ENCODE measurements at regions not wholly inside any gene's neighbourhood (a gene's known extent, or its start where the extent isn't known, plus 50 kb on each side); places are given as distances from the start of the nearest gene placed in this dataset.

DNA sequence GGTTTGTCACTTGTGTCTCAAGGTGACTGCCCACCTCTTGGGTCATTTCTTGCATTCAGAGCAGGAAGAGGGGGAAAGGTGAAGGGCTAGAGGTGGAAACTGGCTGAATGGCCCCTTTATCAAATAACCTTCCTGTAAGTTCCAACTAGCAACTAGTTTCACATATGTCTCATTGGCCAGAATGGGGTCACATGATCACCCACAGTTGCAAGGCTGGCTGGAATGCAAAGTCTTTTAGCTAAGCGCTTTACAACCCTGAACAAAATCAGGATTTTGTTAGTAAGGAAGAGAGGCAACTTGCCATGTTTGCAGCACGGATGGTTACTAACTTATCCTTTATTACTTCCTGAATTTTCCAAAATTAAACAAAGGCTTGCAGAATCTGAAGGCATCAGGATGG is 156.3 kb downstream of the EMX2 start:
- no peak overlapping the region for H3K27ac ChIP-seq (ENCODE audit: low read length, poor library complexity, severe bottlenecking)
- H3K14ac ChIP-seq (ENCODE audit: low read length in 2 of 2) = no peak overlapping the region
- H3K9me3 ChIP-seq (ENCODE audit: control insufficient read depth, low read length) = no peaks in the 10 kb centered on the region
- no peak overlapping the region for H2BK15ac ChIP-seq (ENCODE audit: low read depth, poor library complexity, severe bottlenecking)
- no peak overlapping the region for H3K18ac ChIP-seq (ENCODE audit: low read depth in 1 of 2, low read length in 2 of 2)
- H2BK5ac ChIP-seq (ENCODE audit: low read depth, low read length, poor library complexity, severe bottlenecking) = no peak overlapping the region
- H2BK120ac ChIP-seq (ENCODE audit: low read depth, low read length) = no peak overlapping the region
- no peak overlapping the region for H3K9ac ChIP-seq (ENCODE audit: low read length)
- no peaks in the 10 kb centered on the region for H3K79me1 ChIP-seq (replicated peaks; ENCODE audit: low read length, poor library complexity, severe bottlenecking)
- no peak overlapping the region for H2AK5ac ChIP-seq (ENCODE audit: low read length, severe bottlenecking)
- no peak overlapping the region for H3K23ac ChIP-seq (ENCODE audit: low read length in 2 of 2)
- no peak overlapping the region for H3K4me3 ChIP-seq (ENCODE audit: insufficient read depth in 1 of 2, low read depth in 1 of 2, low read length in 2 of 2)
- no peak overlapping the region for H3K4ac ChIP-seq (ENCODE audit: low read depth in 1 of 2, low read length in 2 of 2)
- H4K91ac ChIP-seq (ENCODE audit: low read length) = no peak overlapping the region
- H4K8ac ChIP-seq (ENCODE audit: low read length) = no peak overlapping the region
- H3K4me1 ChIP-seq (ENCODE audit: control insufficient read depth, insufficient read depth, low read depth, low read length) = no peaks in the 10 kb centered on the region
- no peak overlapping the region for H2AFZ ChIP-seq (ENCODE audit: low read depth, low read length)
- 100% methylated on average over 1 of the region's 2 CpGs for whole genome bisulfite sequencing
- no peak overlapping the region for H3K4me2 ChIP-seq (ENCODE audit: low read length, poor library complexity, severe bottlenecking)
- H2BK12ac ChIP-seq (ENCODE audit: low read length in 2 of 2) = no peak overlapping the region
- no peak for DNase-seq
- H3K36me3 ChIP-seq (ENCODE audit: control insufficient read depth in 1 of 2, insufficient read depth in 2 of 2, low read depth in 1 of 2, low read length in 2 of 2) = no peaks in the 10 kb centered on the region
- H3K27me3 ChIP-seq (ENCODE audit: control insufficient read depth in 1 of 2, insufficient read depth in 1 of 2, low read length in 2 of 2) = peaks cover 0 to 8% of the 10 kb centered on the region in 2 experiments

DNA sequence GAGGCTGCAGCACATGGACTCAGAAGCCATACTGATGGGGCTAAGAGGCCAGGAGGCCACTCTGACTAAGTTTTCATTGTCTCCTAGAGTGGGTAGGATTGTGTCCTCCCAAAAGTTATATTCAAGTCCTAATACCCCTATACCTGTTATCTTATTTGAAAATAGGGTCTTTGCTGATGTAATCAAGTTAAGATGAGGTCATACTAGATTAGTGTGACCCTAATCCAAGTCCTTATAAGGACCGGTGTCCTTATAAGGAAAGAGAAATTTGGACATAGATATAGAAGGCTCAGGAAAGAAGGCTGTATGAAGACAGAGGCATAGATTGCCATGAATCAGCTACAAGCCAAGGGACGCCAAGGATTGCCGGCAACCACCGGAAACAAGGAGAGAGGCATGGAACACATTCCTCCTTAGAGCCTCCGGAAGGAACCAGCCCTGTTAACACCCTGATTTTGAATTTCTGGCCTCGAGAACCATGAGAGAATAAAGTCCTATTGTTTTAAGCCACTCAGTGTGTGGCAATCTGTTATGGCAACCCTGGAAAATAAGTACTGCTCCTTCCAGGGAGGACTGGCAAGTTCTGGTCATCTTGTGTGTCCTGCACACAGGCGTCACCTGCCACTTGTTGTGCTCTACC is 157.0 kb downstream of the EMX2 start:
- Histone ChIP-seq H3K9ac (ENCODE audit: low read length) (no peak overlapping the region), H3K4me2 (ENCODE audit: low read length, poor library complexity, severe bottlenecking) (no peak overlapping the region), H2BK12ac (ENCODE audit: low read length in 2 of 2) (no peak overlapping the region), H3K27ac (ENCODE audit: low read length, poor library complexity, severe bottlenecking) (no peak overlapping the region), H3K18ac (ENCODE audit: low read depth in 1 of 2, low read length in 2 of 2) (no peak overlapping the region), H3K4me3 (ENCODE audit: insufficient read depth in 1 of 2, low read depth in 1 of 2, low read length in 2 of 2) (no peak overlapping the region), H4K8ac (ENCODE audit: low read length) (no peak overlapping the region), H3K14ac (ENCODE audit: low read length in 2 of 2) (no peak overlapping the region), H3K23ac (ENCODE audit: low read length in 2 of 2) (no peak overlapping the region), H3K9me3 (ENCODE audit: control insufficient read depth, low read length) (no peaks in the 10 kb centered on the region), H3K27me3 (ENCODE audit: control insufficient read depth in 1 of 2, insufficient read depth in 1 of 2, low read length in 2 of 2) (peaks cover 0 to 7% of the 10 kb centered on the region in 2 experiments), H3K36me3 (ENCODE audit: control insufficient read depth in 1 of 2, insufficient read depth in 2 of 2, low read depth in 1 of 2, low read length in 2 of 2) (no peaks in the 10 kb centered on the region), H4K91ac (ENCODE audit: low read length) (no peak overlapping the region), H3K4ac (ENCODE audit: low read depth in 1 of 2, low read length in 2 of 2) (no peak overlapping the region), H2AFZ (ENCODE audit: low read depth, low read length) (no peak overlapping the region), H3K79me1 (replicated peaks; ENCODE audit: low read length, poor library complexity, severe bottlenecking) (no peaks in the 10 kb centered on the region), H2BK15ac (ENCODE audit: low read depth, poor library complexity, severe bottlenecking) (no peak overlapping the region), H2BK120ac (ENCODE audit: low read depth, low read length) (no peak overlapping the region), H3K4me1 (ENCODE audit: control insufficient read depth, insufficient read depth, low read depth, low read length) (no peaks in the 10 kb centered on the region), H2AK5ac (ENCODE audit: low read length, severe bottlenecking) (no peak overlapping the region), H2BK5ac (ENCODE audit: low read depth, low read length, poor library complexity, severe bottlenecking) (no peak overlapping the region)
- 81% methylated on average over 7 of the region's 7 CpGs for WGBS
- no peak for DNase-seq

DNA sequence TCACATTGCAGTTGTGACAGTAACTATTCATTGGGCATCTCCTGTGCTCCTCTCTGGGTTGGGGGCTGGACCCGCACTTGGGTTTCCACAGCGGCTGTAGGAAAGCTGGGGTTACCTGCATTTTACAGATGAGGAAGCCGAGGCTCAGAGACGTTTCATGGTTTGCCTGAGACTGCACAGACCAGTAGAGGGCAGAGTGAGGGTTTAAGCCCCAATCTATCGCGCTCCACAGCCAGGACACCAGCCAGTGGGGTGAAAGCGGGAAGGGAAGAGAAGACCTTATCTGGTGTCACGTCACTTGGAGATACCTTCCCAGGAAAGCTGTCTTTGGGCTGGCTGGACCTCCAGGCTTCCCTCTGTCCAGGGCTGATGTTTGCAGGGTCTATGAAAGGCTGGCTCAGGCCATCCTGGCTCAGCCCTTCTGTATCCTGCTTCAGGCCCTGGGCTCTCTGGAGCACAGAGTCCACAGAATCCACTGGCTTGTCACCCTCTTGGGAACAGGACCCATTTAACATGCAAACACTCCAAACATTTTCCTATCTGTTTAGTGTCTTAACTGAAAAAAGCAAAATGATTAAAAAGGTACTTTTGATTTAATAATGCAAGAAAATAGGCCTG is 167.7 kb downstream of the EMX2 start:
- Histone ChIP-seq H3K14ac (ENCODE audit: low read length in 2 of 2) (no peak overlapping the region), H3K4me1 (ENCODE audit: control insufficient read depth, insufficient read depth, low read depth, low read length) (no peaks in the 10 kb centered on the region), H3K9ac (ENCODE audit: low read length) (no peak overlapping the region), H2BK5ac (ENCODE audit: low read depth, low read length, poor library complexity, severe bottlenecking) (no peak overlapping the region), H3K9me3 (ENCODE audit: control insufficient read depth, low read length) (peaks cover 6% of the 10 kb centered on the region), H2BK15ac (ENCODE audit: low read depth, poor library complexity, severe bottlenecking) (no peak overlapping the region), H3K23ac (ENCODE audit: low read length in 2 of 2) (no peak overlapping the region), H4K8ac (ENCODE audit: low read length) (no peak overlapping the region), H3K79me1 (replicated peaks; ENCODE audit: low read length, poor library complexity, severe bottlenecking) (no peaks in the 10 kb centered on the region), H3K4me3 (ENCODE audit: insufficient read depth in 1 of 2, low read depth in 1 of 2, low read length in 2 of 2) (no peak overlapping the region), H3K27me3 (ENCODE audit: control insufficient read depth in 1 of 2, insufficient read depth in 1 of 2, low read length in 2 of 2) (peaks cover 0 to 3% of the 10 kb centered on the region in 2 experiments), H4K91ac (ENCODE audit: low read length) (no peak overlapping the region), H2BK12ac (ENCODE audit: low read length in 2 of 2) (no peak overlapping the region), H3K36me3 (ENCODE audit: control insufficient read depth in 1 of 2, insufficient read depth in 2 of 2, low read depth in 1 of 2, low read length in 2 of 2) (no peaks in the 10 kb centered on the region), H3K4me2 (ENCODE audit: low read length, poor library complexity, severe bottlenecking) (no peak overlapping the region), H2AFZ (ENCODE audit: low read depth, low read length) (no peak overlapping the region), H3K4ac (ENCODE audit: low read depth in 1 of 2, low read length in 2 of 2) (no peak overlapping the region), H3K27ac (ENCODE audit: low read length, poor library complexity, severe bottlenecking) (no peak overlapping the region), H3K18ac (ENCODE audit: low read depth in 1 of 2, low read length in 2 of 2) (no peak overlapping the region), H2BK120ac (ENCODE audit: low read depth, low read length) (no peak overlapping the region), H2AK5ac (ENCODE audit: low read length, severe bottlenecking) (no peak overlapping the region)
- WGBS = 66% methylated on average over 8 of the region's 8 CpGs
- DNase-seq = no peak

DNA sequence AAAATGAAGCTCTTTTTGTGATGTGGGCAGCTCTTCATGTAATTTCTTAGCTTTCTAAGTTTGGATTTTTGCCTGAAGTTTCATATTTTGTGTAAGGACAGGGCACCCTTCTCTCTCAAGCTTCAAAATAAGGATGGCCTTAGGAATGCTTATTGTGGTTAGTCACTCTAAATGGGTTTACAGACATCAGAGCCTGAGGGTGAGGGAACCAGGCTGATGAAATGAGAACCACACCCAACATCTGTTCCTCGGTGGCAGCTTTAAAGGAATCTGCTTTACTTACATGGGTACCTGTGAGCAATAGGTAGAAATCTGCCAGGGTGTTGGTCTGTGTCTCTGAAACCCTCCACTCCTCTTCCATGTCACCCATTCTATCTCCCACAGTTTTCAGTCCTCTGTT is 174.3 kb downstream of the EMX2 start:
- Histone ChIP-seq H3K36me3 (ENCODE audit: control insufficient read depth in 1 of 2, insufficient read depth in 2 of 2, low read depth in 1 of 2, low read length in 2 of 2) (no peaks in the 10 kb centered on the region), H3K27ac (ENCODE audit: low read length, poor library complexity, severe bottlenecking) (no peak overlapping the region), H2BK5ac (ENCODE audit: low read depth, low read length, poor library complexity, severe bottlenecking) (no peak overlapping the region), H3K4me3 (ENCODE audit: insufficient read depth in 1 of 2, low read depth in 1 of 2, low read length in 2 of 2) (no peak overlapping the region), H3K4me1 (ENCODE audit: control insufficient read depth, insufficient read depth, low read depth, low read length) (no peaks in the 10 kb centered on the region), H3K79me1 (replicated peaks; ENCODE audit: low read length, poor library complexity, severe bottlenecking) (no peaks in the 10 kb centered on the region), H3K14ac (ENCODE audit: low read length in 2 of 2) (no peak overlapping the region), H2BK12ac (ENCODE audit: low read length in 2 of 2) (no peak overlapping the region), H2AK5ac (ENCODE audit: low read length, severe bottlenecking) (no peak overlapping the region), H3K9me3 (ENCODE audit: control insufficient read depth, low read length) (peaks cover 13% of the 10 kb centered on the region), H4K8ac (ENCODE audit: low read length) (no peak overlapping the region), H2AFZ (ENCODE audit: low read depth, low read length) (no peak overlapping the region), H3K27me3 (ENCODE audit: control insufficient read depth in 1 of 2, insufficient read depth in 1 of 2, low read length in 2 of 2) (peaks cover 0 to 4% of the 10 kb centered on the region in 2 experiments), H3K9ac (ENCODE audit: low read length) (no peak overlapping the region), H2BK120ac (ENCODE audit: low read depth, low read length) (no peak overlapping the region), H3K4me2 (ENCODE audit: low read length, poor library complexity, severe bottlenecking) (no peak overlapping the region), H3K4ac (ENCODE audit: low read depth in 1 of 2, low read length in 2 of 2) (no peak overlapping the region), H4K91ac (ENCODE audit: low read length) (no peak overlapping the region), H2BK15ac (ENCODE audit: low read depth, poor library complexity, severe bottlenecking) (no peak overlapping the region), H3K18ac (ENCODE audit: low read depth in 1 of 2, low read length in 2 of 2) (no peak overlapping the region), H3K23ac (ENCODE audit: low read length in 2 of 2) (no peak overlapping the region)
- 80% methylated on average over 1 of the region's 1 CpG for WGBS
- no peak for DNase-seq
